Kidney (tissue), 13 donors: ENCODE measurements at regions not wholly inside any gene's neighbourhood (a gene's known extent, or its start where the extent isn't known, plus 50 kb on each side); places are given as distances from the start of the nearest gene placed in this dataset.

Experiments used
- DNase-seq, 5 donors: peaks; one replicate each; pipeline ENCODE4 v3.0.0-alpha.2; 2013 to 2020
- FAIRE-seq: peaks from 2 replicates; lab custom pipeline; 2012; peaks lifted over from hg19 to GRCh38; lab: Jason Lieb, UNC
- H3K27ac ChIP-seq, 2 donors: one replicate each; pipeline ENCODE4 v1.7.0; 2013; ENCODE audit warnings: low read depth in 2 of 2, low read length in 2 of 2, inconsistent platforms in 1 of 2
- H3K27me3 ChIP-seq: one replicate; pipeline ENCODE4 v1.7.1; 2013; ENCODE audit warnings: low read length, inconsistent platforms; ENCODE audit not compliant: control insufficient read depth, insufficient read depth
- H3K36me3 ChIP-seq, 3 donors: one replicate each; pipeline versions ENCODE4 v1.7.0 to v1.7.1; 2013; ENCODE audit warnings: low read length in 3 of 3, control low read depth in 1 of 3, inconsistent platforms in 1 of 3; ENCODE audit not compliant: insufficient read depth in 3 of 3, control insufficient read depth in 2 of 3
- H3K4me1 ChIP-seq, 3 donors: one replicate each; pipeline versions ENCODE4 v1.7.0 to v1.7.1; 2013; ENCODE audit warnings: low read length in 3 of 3, inconsistent platforms in 1 of 3, low read depth in 1 of 3; ENCODE audit not compliant: control insufficient read depth in 2 of 3, insufficient read depth in 2 of 3
- H3K4me3 ChIP-seq, 3 donors: one replicate each; pipeline versions ENCODE4 v1.7.0 to v1.8.1; 2013; ENCODE audit warnings: low read length in 3 of 3, control low read depth in 1 of 3, inconsistent platforms in 1 of 3
- H3K9ac ChIP-seq, 3 donors: one replicate each; pipeline versions ENCODE4 v1.7.0 to v1.7.1; 2013; ENCODE audit warnings: low read length in 3 of 3, control low read depth in 1 of 3, inconsistent platforms in 1 of 3
- H3K9me3 ChIP-seq, 3 donors: one replicate each; pipeline versions ENCODE4 v1.7.0 to v1.7.1; 2013; ENCODE audit warnings: low read length in 3 of 3, control low read depth in 1 of 3, inconsistent platforms in 1 of 3; ENCODE audit not compliant: control insufficient read depth in 2 of 3, insufficient read depth in 1 of 3
- intact Hi-C: fragments of 100-400 bp; cut with DNase I; formaldehyde crosslinking; loops from one replicate; pipeline ENCODE4 v1.11.1; 2022
- TF ChIP-seq, protein P1 (sequence below): IDR thresholded peaks from 3 replicates; pipeline ENCODE4 v1.5.1; 2012; ENCODE audit warnings: mild to moderate bottlenecking, moderate library complexity, borderline replicate concordance; ENCODE audit not compliant: insufficient read depth; ENCODE audit errors: extremely low read depth
- donor health status: control.
- donor health status: control.
- donor health status: control.
- donor health status: control.
- donor health status: control.
- donor health status: DM: yes; HTN: yes; CAD: no.
- donor health status: Normal renal cell carcinoma (clear cell type).

DNA sequence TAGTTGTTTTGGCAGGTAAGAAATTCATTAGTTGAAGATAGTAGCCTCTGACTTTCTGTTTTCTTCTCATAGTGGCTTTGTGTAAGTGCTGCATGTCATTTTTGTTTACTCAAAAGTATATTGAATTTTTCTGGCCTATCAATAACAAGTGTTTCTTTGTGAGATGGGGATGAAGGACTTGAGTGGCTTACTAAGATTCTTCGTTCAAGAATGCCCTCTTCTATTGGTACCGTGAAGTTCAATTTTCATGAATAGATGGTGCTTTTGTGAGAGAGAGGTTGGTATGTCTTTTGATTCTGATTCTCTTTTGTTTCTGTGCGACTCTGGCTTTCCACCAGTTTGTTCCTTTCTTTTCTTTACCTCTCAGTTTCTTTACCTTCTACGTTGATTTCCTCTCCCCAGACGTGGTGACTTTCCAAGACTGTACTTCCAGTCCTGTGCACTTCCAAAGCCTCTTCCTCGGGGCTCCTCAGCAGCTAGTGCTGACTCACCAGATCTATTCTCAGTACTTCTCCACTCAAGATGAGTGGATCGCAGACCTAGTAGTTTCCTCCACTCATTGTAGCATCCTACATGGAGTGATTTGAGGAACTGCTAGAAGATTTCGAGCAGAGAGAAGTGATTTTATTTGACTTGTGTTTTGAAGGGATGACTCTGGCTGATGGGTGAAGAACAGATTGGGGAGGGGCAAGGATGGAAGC is 82.0 kb upstream of the EPHB3 start:
- intact Hi-C loops: no loop called here
- Histone ChIP-seq H3K36me3 (no peaks in the 10 kb centered on the region), H3K27ac (no peak overlapping the region), H3K4me3 (no peak overlapping the region), H3K9ac (no peak overlapping the region), H3K9me3 (peaks cover 0 to 3% (median 0%) of the 10 kb centered on the region in 3 donors), H3K4me1 (no peaks in the 10 kb centered on the region), H3K27me3 (no peaks in the 10 kb centered on the region)
- TF ChIP-seq, protein P1, sequence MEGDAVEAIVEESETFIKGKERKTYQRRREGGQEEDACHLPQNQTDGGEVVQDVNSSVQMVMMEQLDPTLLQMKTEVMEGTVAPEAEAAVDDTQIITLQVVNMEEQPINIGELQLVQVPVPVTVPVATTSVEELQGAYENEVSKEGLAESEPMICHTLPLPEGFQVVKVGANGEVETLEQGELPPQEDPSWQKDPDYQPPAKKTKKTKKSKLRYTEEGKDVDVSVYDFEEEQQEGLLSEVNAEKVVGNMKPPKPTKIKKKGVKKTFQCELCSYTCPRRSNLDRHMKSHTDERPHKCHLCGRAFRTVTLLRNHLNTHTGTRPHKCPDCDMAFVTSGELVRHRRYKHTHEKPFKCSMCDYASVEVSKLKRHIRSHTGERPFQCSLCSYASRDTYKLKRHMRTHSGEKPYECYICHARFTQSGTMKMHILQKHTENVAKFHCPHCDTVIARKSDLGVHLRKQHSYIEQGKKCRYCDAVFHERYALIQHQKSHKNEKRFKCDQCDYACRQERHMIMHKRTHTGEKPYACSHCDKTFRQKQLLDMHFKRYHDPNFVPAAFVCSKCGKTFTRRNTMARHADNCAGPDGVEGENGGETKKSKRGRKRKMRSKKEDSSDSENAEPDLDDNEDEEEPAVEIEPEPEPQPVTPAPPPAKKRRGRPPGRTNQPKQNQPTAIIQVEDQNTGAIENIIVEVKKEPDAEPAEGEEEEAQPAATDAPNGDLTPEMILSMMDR: no peak
- FAIRE-seq (no peak), DNase-seq (no peak)

DNA sequence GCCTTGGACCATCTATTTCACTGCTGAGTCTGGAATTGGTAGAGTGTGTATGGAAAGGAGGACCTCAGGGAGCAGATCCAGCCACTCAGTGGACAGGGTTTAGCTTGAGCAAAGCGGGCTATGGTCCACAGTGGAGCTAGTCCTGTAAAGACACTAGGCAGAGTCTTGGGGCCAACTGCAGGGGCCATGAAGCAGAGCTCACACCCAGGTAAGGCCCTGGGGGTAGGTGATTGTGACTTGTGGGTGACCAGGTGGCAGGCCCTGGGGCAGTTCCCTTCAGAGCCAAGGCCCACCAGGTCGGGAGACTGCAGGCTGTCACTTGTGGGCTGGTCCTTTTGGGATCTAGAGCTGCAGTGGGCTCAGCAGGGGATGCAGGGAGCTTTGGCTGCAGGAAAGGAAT is 80.8 kb upstream of the EPHB3 start:
- no peaks in the 10 kb centered on the region for H3K4me1 ChIP-seq
- FAIRE-seq (no peak), DNase-seq (no peak)
- intact Hi-C loops: no loop called here
- no peaks in the 10 kb centered on the region for H3K36me3 ChIP-seq
- TF ChIP-seq, protein P1: no peak
- no peak overlapping the region for H3K4me3 ChIP-seq
- peaks cover 0 to under 1% (median 0%) of the 10 kb centered on the region in 3 donors for H3K9me3 ChIP-seq
- no peak overlapping the region for H3K9ac ChIP-seq
- H3K27me3 ChIP-seq: no peaks in the 10 kb centered on the region
- no peak overlapping the region for H3K27ac ChIP-seq

DNA sequence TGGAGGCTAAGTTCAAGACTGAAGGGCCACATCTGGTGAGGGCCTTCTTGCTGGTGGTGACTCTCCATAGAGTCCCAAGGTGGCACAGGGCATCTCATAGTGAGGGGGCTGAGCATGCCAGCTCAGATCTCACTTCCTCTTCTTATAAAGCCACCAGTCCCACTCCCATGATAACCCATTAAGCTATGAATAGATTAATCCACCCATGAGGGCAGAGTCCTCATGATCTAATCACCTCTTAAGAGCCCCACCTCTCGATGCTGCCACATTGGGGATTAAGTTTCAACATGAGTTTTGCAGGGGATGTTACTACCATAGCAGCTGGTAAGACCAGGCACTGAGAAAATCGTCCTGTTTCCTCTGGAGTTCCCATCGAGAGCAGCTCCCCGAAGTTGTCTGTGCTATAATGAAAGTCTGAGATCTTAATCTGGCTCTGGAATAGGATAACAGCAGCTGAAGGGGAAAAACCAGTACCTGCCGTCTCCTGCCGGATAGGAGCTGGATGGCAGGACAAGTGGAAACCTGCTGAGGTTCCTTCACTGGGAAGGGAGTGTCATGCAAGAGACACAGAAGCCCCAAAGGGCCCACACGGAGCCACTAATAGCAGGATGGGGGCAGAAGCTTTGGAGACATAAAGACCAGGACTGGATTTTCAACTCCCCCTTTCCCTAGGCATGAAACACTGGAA is 79.5 kb upstream of the EPHB3 start:
- no peaks in the 10 kb centered on the region for H3K27me3 ChIP-seq
- FAIRE-seq: no peak
- no peak overlapping the region for H3K9ac ChIP-seq
- no peak for DNase-seq
- H3K36me3 ChIP-seq: no peaks in the 10 kb centered on the region
- no peaks in the 10 kb centered on the region for H3K9me3 ChIP-seq
- H3K4me3 ChIP-seq: no peak overlapping the region
- H3K4me1 ChIP-seq: no peaks in the 10 kb centered on the region
- intact Hi-C loops: no loop called here
- H3K27ac ChIP-seq: no peak overlapping the region
- TF ChIP-seq, protein P1: no peak
